DND-41 (cell line): ENCODE measurements at regions not wholly inside any gene's neighbourhood (a gene's known extent, or its start where the extent isn't known, plus 50 kb on each side); places are given as distances from the start of the nearest gene placed in this dataset.

Experiments used
- ATAC-seq: fragments of 200-7000 bp; cut with Tn5 transposase; 3 replicates; pipeline ENCODE4 v1.9.1; 2021; ENCODE audit warnings: low read depth; ENCODE audit not compliant: insufficient read depth
- DNase-seq: peaks from one replicate; pipeline ENCODE4 v3.0.0-alpha.2; 2020
- H2AFZ ChIP-seq: 2 replicates; pipeline ENCODE4 v1.6.0; 2012; ENCODE audit warnings: low read depth, low read length
- H3K27ac ChIP-seq: 2 replicates; pipeline ENCODE4 v1.5.1; 2012; ENCODE audit warnings: low read length, inconsistent platforms
- H3K27me3 ChIP-seq: fragments of 200-600 bp; sonication (generic); 2 replicates; pipeline ENCODE4 v1.6.0; 2012; ENCODE audit warnings: low read length, mild to moderate bottlenecking, inconsistent platforms; ENCODE audit not compliant: insufficient read depth, poor library complexity
- H3K36me3 ChIP-seq: 2 replicates; pipeline ENCODE4 v1.5.1; 2012; ENCODE audit warnings: low read length, inconsistent platforms; ENCODE audit not compliant: insufficient read depth
- H3K4me1 ChIP-seq: 2 replicates; pipeline ENCODE4 v1.5.1; 2012; ENCODE audit warnings: mild to moderate bottlenecking, low read length; ENCODE audit not compliant: insufficient read depth
- H3K4me2 ChIP-seq: 2 replicates; pipeline ENCODE4 v1.6.0; 2012; ENCODE audit warnings: mild to moderate bottlenecking, moderate library complexity, low read length, inconsistent platforms; ENCODE audit not compliant: insufficient read depth
- H3K4me3 ChIP-seq, 2 experiments: fragments of 200-600 bp in 1 of 2; shearing (Covaris generic) in 1 of 2; 2 replicates each; pipeline ENCODE4 v1.5.1; 2012 to 2016; ENCODE audit warnings: inconsistent platforms in 2 of 2, low read length in 2 of 2, mild to moderate bottlenecking in 2 of 2, low read depth in 1 of 2, moderate library complexity in 1 of 2
- H3K79me2 ChIP-seq: 2 replicates; pipeline ENCODE4 v1.6.0; 2012; ENCODE audit warnings: low read length, inconsistent platforms; ENCODE audit not compliant: insufficient read depth
- H3K9ac ChIP-seq: 2 replicates; pipeline ENCODE4 v1.6.0; 2012; ENCODE audit warnings: low read depth, mild to moderate bottlenecking, inconsistent platforms, low read length, moderate library complexity
- H3K9me3 ChIP-seq: 2 replicates; pipeline ENCODE4 v1.5.1; 2012; ENCODE audit warnings: low read length, moderate library complexity, mild to moderate bottlenecking, inconsistent platforms; ENCODE audit not compliant: insufficient read depth, severe bottlenecking
- H4K20me1 ChIP-seq: 2 replicates; pipeline ENCODE4 v1.6.0; 2012; ENCODE audit warnings: low read length; ENCODE audit not compliant: insufficient read depth
- EZH2 ChIP-seq: IDR thresholded peaks from 3 replicates; pipeline ENCODE4 v1.6.1; 2012; ENCODE audit warnings: borderline replicate concordance, low read depth, mild to moderate bottlenecking, moderate library complexity, low read length, inconsistent platforms; ENCODE audit not compliant: severe bottlenecking
- TF ChIP-seq, protein P1 (sequence below): IDR thresholded peaks from 2 replicates; pipeline ENCODE4 v1.5.1; 2012; ENCODE audit warnings: borderline replicate concordance, low read length, moderate library complexity, mild to moderate bottlenecking; ENCODE audit not compliant: poor library complexity, severe bottlenecking; ENCODE audit errors: extremely low read depth

- H3K4me3 ChIP-seq = no peak overlapping the region
- no peak overlapping the region for H2AFZ ChIP-seq
- TF ChIP-seq, protein P1, sequence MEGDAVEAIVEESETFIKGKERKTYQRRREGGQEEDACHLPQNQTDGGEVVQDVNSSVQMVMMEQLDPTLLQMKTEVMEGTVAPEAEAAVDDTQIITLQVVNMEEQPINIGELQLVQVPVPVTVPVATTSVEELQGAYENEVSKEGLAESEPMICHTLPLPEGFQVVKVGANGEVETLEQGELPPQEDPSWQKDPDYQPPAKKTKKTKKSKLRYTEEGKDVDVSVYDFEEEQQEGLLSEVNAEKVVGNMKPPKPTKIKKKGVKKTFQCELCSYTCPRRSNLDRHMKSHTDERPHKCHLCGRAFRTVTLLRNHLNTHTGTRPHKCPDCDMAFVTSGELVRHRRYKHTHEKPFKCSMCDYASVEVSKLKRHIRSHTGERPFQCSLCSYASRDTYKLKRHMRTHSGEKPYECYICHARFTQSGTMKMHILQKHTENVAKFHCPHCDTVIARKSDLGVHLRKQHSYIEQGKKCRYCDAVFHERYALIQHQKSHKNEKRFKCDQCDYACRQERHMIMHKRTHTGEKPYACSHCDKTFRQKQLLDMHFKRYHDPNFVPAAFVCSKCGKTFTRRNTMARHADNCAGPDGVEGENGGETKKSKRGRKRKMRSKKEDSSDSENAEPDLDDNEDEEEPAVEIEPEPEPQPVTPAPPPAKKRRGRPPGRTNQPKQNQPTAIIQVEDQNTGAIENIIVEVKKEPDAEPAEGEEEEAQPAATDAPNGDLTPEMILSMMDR = no peak
- TF ChIP-seq EZH2 = no peak
- H3K79me2 ChIP-seq = no peaks in the 10 kb centered on the region
- no peak overlapping the region for H3K27ac ChIP-seq
- no peak overlapping the region for H3K9ac ChIP-seq
- ATAC-seq (no peak), DNase-seq (no peak)
- no peaks in the 10 kb centered on the region for H3K4me1 ChIP-seq
- H3K27me3 ChIP-seq = no peaks in the 10 kb centered on the region
- H3K9me3 ChIP-seq = no peaks in the 10 kb centered on the region
- no peaks in the 10 kb centered on the region for H4K20me1 ChIP-seq
- H3K36me3 ChIP-seq = no peaks in the 10 kb centered on the region
- H3K4me2 ChIP-seq = no peak overlapping the region
These were observed 181.1 kb upstream of the GPRIN3 start for GRCh38 chr4:89488736-89489135.

DNA sequence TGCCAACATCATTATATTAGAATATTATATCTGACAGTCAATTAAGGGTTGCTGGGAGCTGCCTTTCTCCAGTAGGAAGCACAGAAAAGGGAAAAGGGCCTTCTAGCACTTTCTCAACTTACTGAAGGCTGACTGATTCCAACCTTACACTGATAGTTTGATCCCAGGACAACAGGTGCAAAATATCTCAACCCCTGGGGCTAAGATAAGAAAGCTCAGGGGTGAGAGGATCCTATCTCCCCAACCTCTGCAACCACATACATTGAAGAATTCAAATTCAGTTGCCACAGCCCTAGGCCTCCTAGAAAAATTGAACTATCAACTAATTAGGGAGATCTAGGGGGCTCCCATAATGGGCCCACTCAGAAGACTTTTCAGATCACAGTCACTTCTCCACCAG is 179.1 kb upstream of the GPRIN3 start:
- ATAC-seq = no peak

DNA sequence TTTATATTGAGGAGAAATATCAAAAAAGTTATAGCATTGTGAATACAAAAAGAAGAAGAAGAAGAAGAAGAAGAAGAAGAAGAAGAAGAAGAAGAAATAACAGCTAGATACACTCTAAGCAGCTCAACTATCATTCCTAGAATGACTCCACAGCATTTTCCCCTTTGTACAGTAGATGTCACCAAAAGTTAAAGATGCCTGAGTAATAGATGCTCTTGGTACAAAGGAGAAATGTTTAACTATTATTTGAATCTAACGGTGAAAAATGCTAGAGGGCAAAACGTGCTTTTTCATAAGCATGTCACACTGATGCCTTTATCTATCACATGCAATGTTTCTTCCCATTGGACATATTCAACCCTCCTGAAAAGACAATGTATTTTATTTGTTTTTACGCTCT is 178.4 kb upstream of the GPRIN3 start:
- H3K27me3 ChIP-seq = no peaks in the 10 kb centered on the region
- TF ChIP-seq, protein P1 = peak; percentile 64
- TF ChIP-seq EZH2 = no peak
- ATAC-seq = peak; percentile 62; the same call in 2 of the 3 replicates
- no peak overlapping the region for H3K4me3 ChIP-seq
- H3K27ac ChIP-seq = no peak overlapping the region
- no peaks in the 10 kb centered on the region for H3K79me2 ChIP-seq
- no peak overlapping the region for H3K9ac ChIP-seq
- H3K36me3 ChIP-seq = no peaks in the 10 kb centered on the region
- no peaks in the 10 kb centered on the region for H3K9me3 ChIP-seq
- H2AFZ ChIP-seq = no peak overlapping the region
- no peaks in the 10 kb centered on the region for H3K4me1 ChIP-seq
- DNase-seq = no peak
- H3K4me2 ChIP-seq = no peak overlapping the region
- H4K20me1 ChIP-seq = no peaks in the 10 kb centered on the region

More for the DNA sequence above, 179.1 kb upstream of the GPRIN3 start:
- no peaks in the 10 kb centered on the region for H4K20me1 ChIP-seq
- no peak overlapping the region for H3K4me3 ChIP-seq
- H3K9me3 ChIP-seq = no peaks in the 10 kb centered on the region
- TF ChIP-seq, protein P1 = no peak
- TF ChIP-seq EZH2 = no peak
- DNase-seq = no peak
- no peak overlapping the region for H3K27ac ChIP-seq
- H3K4me2 ChIP-seq = no peak overlapping the region
- H3K36me3 ChIP-seq = no peaks in the 10 kb centered on the region
- no peaks in the 10 kb centered on the region for H3K4me1 ChIP-seq
- no peak overlapping the region for H3K9ac ChIP-seq
- H3K79me2 ChIP-seq = no peaks in the 10 kb centered on the region
- no peak overlapping the region for H2AFZ ChIP-seq
- H3K27me3 ChIP-seq = no peaks in the 10 kb centered on the region

GRCh38 chr4:89483833-89484232 is 176.2 kb upstream of the GPRIN3 start:
- H2AFZ ChIP-seq = no peak overlapping the region
- H3K27ac ChIP-seq = no peak overlapping the region
- no peaks in the 10 kb centered on the region for H3K27me3 ChIP-seq
- H3K9me3 ChIP-seq = no peaks in the 10 kb centered on the region
- H3K4me3 ChIP-seq = no peak overlapping the region
- no peak for ATAC-seq
- no peaks in the 10 kb centered on the region for H3K36me3 ChIP-seq
- no peak for DNase-seq
- TF ChIP-seq, protein P1 = no peak
- TF ChIP-seq EZH2 = no peak
- H3K79me2 ChIP-seq = no peaks in the 10 kb centered on the region
- no peaks in the 10 kb centered on the region for H4K20me1 ChIP-seq
- no peaks in the 10 kb centered on the region for H3K4me1 ChIP-seq
- no peak overlapping the region for H3K9ac ChIP-seq
- no peak overlapping the region for H3K4me2 ChIP-seq
